ENCODE measurements at regions not wholly inside any gene's neighbourhood (a gene's known extent, or its start where the extent isn't known, plus 50 kb on each side); places are given as distances from the start of the nearest gene placed in this dataset.
"Not testable (repeated sequence)": the region's sequence is repeated elsewhere in the genome, so short reads cannot be mapped to it uniquely, and the experiment has no call there.

GRCh38 chr13:112286733-112287132, 89.4 kb upstream of the SPACA7 start:
- not testable (repeated sequence) for DNase-seq

DNA sequence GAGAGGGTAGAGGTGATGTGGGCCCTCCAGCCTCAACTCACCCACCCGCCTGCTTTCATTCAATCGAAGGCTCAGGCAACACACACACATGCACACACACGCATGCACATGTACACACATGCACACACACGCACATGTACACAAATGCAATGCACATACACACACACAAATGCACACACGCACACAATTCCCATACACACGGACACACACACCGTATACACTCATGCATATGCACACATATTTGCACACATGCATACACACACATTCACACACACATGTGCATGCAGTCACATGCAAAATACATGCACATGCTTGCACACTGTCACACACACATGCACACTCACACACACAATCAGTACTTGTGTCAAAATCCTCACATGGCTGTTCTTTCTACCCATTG, 55.9 kb upstream of the SPACA7 start:
- DNase-seq: no peak

DNA sequence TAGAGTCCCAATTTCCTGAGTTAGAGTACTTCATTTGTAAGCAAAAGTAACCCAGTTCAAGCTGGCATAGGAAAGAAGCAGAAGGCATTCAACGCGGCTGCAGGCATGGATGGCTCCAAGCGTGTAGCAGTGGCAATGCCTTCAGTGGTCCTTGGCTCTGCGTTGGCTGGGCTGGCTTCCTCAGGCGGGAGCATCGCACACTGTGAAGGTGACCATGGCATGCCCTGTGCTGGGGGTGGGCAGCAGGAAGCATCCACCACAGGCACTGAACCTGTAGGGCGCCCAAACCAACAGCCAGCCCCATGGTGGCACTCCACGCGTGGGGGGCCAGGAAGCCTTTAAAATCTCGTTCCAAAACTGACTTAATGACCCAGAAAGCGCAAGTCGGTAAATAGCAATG, 53.6 kb upstream of the SPACA7 start:
- no peak for DNase-seq

GRCh38 chr13:112324116-112324515, 52.0 kb upstream of the SPACA7 start:
- peak; percentile 97 for DNase-seq

GRCh38 chr13:112325142-112325808, 50.9 kb upstream of the SPACA7 start:
- DNase-seq: peak; percentile 82

DNA sequence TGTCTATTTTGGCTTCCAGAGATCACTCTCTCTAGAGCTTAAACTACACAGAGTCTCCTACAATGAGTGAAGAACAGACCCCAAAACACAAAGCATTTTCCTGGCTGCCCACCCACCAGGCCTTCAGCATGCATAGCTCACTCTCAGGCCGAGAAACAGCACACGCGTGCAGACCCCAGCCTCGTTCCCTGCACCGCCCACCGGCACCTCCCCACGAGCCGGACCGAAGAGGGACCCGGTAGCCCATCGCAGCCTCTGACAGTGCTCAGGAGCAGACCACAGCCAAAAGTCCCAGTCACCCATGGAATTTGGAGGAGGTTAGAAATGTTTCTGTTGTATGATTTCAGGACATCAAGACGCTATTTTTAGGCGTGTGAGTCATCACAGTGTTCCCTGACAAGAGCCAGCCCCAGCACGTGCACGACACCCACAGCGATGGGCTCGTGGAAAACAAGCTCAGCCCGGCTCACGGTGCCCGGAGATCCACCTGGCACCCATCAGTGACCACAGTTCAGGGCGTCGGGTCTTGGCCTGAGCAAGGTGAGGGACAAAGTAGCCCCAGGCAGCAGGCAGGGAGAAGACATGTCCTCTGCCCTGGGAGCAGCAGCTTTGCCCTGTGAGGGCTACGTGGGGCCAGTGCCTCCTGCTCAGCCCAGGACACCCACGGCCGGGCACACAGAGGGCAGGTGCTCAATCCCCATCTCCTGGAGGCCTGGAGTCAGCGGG, 50.1 kb upstream of the SPACA7 start:
- DNase-seq: peak; percentile 51

Data from NCI-H69 (cell line).